Mammary epithelial cell (primary cell): ENCODE measurements at regions not wholly inside any gene's neighbourhood (a gene's known extent, or its start where the extent isn't known, plus 50 kb on each side); places are given as distances from the start of the nearest gene placed in this dataset.

Source experiments
- EZH2 ChIP-seq: IDR thresholded peaks from 2 replicates; pipeline ENCODE4 v1.6.1; 2012; ENCODE audit warnings: low read length, inconsistent platforms, borderline replicate concordance
- TF ChIP-seq, protein P1 (sequence below), 2 donors: IDR thresholded peaks in 1 of 2; conservative IDR thresholded peaks in 1 of 2; 2 replicates each; pipeline ENCODE4 v1.5.1; 2011 to 2012; ENCODE audit warnings: inconsistent platforms in 2 of 2, low read length in 2 of 2, mild to moderate bottlenecking in 2 of 2, control low read depth in 1 of 2, low read depth in 1 of 2; ENCODE audit not compliant: insufficient read depth in 1 of 2; ENCODE audit errors: extremely low read depth in 1 of 2

DNA sequence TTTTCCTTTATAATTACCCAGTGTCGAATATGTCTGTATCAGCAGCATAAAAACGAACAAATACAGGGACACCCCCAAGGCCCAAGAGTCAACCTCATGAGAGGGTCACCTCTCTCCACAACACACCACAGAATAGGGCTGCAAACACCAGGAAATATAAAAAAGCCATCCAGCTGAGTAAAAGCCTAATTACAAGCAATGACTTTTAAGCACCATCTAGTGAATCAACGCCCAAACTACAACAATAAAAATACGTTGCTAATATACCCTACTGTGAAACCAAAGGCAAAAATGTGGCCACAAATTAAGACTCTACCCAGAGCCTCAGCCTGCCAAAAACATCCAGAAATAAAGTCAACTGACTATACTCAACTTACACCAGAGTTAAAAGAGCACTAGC lies 817.9 kb upstream of the NEGR1 start:
- TF ChIP-seq, protein P1, sequence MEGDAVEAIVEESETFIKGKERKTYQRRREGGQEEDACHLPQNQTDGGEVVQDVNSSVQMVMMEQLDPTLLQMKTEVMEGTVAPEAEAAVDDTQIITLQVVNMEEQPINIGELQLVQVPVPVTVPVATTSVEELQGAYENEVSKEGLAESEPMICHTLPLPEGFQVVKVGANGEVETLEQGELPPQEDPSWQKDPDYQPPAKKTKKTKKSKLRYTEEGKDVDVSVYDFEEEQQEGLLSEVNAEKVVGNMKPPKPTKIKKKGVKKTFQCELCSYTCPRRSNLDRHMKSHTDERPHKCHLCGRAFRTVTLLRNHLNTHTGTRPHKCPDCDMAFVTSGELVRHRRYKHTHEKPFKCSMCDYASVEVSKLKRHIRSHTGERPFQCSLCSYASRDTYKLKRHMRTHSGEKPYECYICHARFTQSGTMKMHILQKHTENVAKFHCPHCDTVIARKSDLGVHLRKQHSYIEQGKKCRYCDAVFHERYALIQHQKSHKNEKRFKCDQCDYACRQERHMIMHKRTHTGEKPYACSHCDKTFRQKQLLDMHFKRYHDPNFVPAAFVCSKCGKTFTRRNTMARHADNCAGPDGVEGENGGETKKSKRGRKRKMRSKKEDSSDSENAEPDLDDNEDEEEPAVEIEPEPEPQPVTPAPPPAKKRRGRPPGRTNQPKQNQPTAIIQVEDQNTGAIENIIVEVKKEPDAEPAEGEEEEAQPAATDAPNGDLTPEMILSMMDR (conservative IDR thresholded peaks at IDR 0.05 in 1 of 2, IDR thresholded peaks at IDR 0.05 in 1 of 2; ENCODE audit: extremely low read depth in 1 of 2, insufficient read depth in 1 of 2, low read depth in 1 of 2, low read length in 2 of 2): no peak
- TF ChIP-seq EZH2: no peak
